Erythroblast (primary cell): ENCODE measurements at regions not wholly inside any gene's neighbourhood (a gene's known extent, or its start where the extent isn't known, plus 50 kb on each side); places are given as distances from the start of the nearest gene placed in this dataset.
A peak's percentile ranks its signal among the peaks of the same experiment; 100 is the strongest.

Experiments used
- DNase-seq, 2 experiments: peaks; one replicate each; lab custom pipeline; 2025; lab: John Stamatoyannopoulos, UW
- GATA1 ChIP-seq: IDR thresholded peaks from 2 replicates; pipeline ENCODE4 v1.6.1; 2011; ENCODE audit warnings: low read depth, mild to moderate bottlenecking, control low read depth, low read length, moderate library complexity
- POLR2A ChIP-seq: IDR thresholded peaks from 2 replicates; pipeline ENCODE4 v1.6.1; 2011; ENCODE audit warnings: mild to moderate bottlenecking, low read length

DNA sequence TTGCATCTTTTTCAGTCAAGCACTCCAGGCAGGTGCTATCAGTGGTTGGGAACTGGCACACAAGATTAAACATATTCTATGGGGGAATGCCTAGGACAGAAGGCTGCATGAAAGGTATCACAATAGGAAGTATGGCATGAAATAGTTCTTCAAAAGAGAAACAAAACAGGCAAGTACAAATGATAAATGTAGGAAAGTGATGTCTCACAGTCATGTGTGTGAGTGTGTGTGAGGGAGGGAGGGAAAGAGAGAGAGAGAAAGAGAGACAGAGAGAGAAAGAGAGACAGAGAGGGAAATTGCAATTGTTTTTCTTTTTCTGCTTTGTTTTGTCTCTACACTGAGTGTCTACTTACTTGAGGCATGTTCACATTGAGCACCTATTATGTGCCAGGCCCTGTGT, 456.3 kb downstream of the MIAT start:
- no peak for TF ChIP-seq GATA1
- no peak for TF ChIP-seq POLR2A
- DNase-seq, result no peak

DNA sequence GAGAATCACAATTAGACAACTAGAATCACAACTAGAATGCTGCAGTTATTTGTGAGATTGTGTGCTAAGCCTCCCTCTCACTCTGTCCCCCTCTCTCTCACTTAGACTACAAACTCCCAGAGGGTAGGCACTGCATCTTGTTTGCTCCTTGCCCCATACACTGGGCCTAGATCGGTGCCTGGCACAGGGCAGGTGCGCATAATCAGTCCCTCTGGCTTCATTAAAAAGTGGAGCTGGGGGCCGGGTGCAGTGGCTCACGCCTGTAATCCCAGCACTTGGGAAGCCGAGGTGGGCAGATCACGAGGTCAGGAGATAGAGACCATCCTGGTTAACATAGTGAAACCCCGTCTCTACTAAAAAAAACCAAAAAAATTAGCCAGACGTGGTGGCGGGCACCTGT, 456.8 kb downstream of the MIAT start:
- no peak for DNase-seq
- TF ChIP-seq GATA1 (no peak), POLR2A (no peak)

DNA sequence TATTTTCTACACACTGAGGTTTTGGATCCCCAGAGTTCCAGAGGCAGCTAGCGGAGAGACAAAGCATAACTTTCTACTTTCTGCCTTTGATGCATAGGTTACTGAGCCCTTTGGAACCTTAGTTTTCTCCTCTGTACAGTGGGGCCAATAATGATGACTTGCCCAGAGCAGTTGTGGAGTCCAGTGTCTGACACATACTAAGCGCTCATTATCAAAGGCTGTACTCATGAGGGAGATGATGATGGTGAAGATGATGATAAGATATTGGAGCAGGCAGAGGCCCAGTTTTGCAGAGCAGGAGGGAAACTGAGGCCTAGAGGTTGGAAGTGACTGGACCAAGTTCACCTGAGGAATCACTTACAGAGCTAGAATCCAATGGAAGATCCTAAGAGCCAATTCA, 458.0 kb downstream of the MIAT start:
- DNase-seq, result no peak
- no peak for TF ChIP-seq POLR2A
- no peak for TF ChIP-seq GATA1

DNA sequence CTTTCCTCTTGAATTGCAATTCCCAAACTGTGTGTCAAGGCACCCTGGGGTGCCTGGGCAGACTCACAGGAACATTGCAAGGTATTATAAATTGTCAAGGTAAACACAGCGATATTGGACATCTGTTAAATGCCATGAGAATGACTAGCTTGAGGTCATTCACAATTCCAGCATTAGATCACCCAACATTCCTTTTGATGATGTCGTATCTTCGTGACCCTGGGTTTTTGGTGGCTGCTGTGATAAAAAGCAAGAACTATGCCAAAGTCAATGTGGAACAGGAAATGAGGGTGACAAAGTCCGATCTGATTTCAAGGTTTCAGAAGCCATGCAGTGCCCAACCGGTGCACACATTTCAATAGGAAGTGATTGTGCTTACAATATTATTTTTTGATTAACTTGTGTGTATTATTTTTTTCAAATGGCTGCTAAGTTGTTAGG, 458.4 kb downstream of the MIAT start:
- no peak for TF ChIP-seq POLR2A
- TF ChIP-seq GATA1, result no peak
- no peak for DNase-seq

DNA sequence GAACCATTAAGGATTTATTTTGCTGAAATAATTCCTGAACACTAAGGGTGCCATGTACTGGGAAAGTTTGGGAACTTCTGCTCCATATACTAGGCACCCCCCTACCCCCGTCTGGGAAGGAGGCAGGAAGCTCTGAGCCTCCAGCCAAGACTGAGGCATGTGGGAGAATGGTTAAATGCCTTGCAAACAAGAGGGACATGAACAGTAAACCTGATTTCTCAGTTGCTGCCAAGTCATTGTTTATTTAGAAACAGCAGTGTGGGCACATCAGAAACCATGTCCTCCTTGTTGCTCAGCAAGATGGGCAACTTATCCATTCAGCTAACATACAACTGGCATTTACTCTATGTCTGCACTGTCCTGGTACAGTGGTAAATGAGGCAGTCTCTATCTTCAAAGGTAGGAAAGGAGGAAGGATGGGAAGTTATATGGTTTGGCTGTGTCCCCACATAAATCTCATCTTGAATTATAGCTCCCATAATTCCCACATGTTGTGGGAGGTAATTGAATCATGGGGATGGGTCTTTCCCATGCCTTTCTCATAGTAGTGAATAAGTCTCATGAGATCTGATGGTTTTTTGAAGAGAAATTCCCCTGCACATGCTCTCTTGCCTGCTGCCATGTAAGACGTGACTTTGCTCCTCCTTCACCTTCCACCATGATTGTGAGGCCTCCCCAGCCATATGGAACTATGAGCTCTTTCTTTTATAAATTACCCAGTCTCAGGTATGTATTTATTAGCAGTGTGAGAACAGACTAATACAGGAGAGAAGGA, 459.1 kb downstream of the MIAT start:
- DNase-seq, result no peak
- TF ChIP-seq POLR2A, result no peak
- TF ChIP-seq GATA1, result no peak

DNA sequence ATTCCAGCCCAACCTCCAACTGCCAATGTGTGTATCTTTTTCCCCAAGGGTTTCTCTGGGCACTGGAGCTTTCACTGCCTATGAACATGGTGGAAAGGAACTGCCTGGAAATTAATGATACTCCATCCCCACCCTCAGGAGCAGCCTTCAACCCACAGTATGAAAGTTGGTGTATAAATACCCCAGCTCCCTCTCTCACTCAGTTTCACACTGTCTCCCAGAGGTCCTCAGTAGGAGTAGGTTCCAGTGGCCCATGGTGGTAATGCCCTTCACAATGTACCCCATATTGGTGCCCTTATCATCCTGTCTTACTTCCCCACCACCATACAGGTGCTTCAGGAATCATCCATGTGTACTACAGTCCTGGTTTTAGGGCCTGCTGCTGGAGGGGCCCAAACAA, 462.6 kb downstream of the MIAT start:
- TF ChIP-seq POLR2A, result no peak
- TF ChIP-seq GATA1, result no peak
- no peak for DNase-seq

DNA sequence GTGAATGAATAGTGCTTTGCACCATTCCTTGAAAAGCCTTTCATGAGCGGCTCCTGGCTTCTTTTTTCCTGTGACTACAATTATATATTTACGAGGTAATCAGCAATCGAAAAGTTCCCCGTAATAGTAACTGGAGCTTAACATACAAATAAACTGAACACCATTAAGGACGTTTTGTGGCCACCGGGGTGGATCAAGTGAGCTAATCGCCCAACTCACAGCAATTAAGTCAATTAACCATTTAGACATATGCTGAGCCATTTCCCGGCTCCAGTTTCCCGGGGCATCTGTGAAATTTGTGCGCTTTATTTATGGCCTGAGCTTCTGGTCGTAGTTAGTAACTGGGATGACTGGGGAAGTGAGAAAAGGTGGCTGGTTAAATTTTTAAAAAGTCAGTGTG, 465.2 kb downstream of the MIAT start:
- TF ChIP-seq POLR2A, result no peak
- no peak for TF ChIP-seq GATA1
- no peak for DNase-seq

DNA sequence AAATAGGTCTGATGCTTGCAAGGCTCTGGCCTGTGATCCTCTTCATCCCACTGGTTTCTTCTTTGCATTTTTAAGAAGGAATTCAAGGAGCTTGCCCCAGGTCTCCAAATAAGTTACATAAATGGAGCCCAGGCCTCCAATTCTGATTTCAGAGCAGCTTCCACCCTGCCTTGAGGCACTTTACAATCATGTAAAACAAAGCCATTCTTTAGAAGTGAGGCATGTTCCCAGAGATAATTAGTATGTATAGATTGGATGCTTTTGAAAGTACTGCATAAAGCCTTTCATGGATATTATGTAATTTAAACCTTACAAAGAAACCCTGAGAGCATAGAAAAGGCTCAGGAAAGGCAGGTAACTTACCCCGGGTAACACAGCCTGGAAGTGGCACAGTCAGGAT, 466.5 kb downstream of the MIAT start:
- DNase-seq, result no peak
- TF ChIP-seq GATA1 (no peak), POLR2A (no peak)

DNA sequence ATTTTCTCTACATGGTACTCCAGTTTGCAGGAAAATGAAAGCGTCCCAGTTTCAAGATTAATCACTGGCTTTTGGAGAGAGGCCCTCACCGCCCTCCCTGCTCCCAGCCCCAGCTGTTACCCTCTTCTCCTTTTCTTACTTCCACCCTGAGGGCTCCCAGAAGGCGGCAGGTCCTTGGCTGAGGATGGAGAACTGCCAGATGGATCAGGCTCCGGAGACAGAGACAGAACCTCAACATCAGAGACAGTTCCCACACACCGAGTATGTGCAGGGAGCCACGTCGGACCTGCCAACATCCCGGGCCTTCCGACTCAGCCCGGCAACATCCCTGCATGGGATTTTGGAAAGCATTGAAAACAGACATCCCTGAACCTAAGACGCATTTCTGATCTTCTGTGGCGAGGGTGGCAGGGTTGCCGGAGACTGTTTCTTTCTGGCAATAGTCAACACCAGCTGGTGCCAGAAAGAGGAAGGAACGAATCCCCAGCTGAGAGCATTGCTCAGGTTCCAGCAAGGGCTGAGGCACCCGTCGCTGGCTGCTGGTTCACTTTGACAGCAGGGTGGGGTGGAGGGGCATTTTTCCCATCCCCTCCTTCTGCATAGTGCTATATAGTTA, 467.1 kb downstream of the MIAT start:
- DNase-seq, result no peak
- TF ChIP-seq GATA1, result no peak
- no peak for TF ChIP-seq POLR2A

DNA sequence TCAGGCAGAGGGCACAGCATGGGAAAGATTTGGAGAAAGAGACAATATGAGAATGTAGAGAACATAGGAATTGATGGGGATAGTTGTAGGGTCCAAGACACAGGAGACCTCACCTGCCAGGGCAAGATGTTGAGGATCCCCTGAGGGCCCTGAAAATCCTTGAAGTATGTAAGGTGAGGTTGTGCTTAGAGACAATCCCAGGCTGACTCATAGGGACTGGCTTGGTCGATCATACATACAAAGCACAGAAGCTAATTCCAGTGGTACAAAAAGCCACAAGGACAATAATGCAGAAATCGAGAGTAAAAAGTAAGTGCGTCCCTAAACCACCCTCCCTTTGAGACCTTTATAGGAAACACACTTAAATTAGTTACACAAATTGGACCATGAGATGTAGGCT, 468.2 kb downstream of the MIAT start:
- TF ChIP-seq POLR2A (no peak), GATA1 (no peak)
- no peak for DNase-seq

DNA sequence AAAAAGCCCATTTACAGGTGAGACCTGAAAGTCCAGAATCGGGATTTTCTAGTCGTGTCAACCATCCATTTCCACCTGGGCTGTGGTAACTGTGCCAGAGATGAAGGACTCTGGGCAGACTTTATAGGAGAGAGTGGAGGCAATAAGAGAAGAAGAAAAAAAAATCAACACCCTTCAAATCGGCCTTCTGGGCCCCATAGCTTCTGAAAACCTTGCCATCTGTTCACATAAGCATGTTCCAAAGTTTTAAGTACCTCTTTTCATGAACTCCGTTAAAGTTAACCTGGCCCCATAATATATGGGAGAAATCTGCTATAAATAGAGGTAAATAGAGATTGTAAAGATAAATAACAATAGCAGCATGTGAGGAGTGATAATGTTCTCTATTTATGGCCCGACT, 470.5 kb downstream of the MIAT start:
- DNase-seq, result no peak
- TF ChIP-seq GATA1 (no peak), POLR2A (no peak)

DNA sequence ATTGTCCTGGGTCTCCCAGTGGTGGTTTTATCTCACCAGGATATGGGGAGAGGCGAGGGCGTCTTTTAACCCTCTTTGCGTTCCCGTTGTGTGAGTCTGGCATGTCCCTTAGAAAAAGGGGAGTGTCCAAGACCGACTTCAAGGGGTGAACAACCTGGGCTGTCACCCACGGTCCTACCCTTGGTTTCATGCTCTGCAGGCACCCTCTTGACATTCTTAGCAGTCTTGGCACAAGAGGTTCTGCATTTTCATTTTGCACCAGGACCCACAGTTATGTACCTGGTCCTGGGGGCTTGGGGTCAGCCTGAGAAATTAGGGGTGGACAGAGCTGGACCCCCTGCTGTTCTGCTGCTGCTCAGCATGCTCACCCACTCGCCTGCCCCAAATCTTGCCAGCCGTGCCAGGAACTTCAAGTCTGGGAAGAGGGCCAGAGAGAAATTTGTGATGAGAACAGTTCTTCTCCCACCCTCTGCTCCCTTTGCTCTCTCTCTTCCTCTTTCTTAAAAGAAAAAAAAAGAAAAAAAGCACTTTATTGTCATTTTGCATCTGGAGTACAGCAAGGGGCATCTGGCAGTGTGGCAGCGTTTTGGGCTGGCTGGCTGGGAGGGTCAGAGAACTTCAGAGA, 471.2 kb downstream of the MIAT start:
- no peak for DNase-seq
- TF ChIP-seq GATA1 (no peak), POLR2A (no peak)

DNA sequence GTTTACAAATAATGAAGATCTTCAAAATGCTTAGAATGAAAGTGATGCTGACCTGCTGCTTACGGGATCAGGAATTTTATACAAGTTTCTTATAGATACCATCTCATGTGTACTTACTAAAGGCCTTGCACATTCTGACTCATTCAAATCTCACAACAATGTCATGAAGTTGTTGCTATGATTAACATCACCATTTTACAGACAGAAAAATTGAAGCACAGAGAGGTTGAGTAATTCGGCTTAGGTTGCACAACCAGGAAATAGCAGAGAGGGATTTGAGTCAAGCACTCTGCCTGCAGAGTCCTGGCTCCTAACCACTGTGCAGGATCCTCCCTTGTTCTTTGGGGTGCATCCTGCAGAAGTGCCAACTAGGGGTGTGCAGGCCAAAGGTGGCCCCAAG, 471.9 kb downstream of the MIAT start:
- TF ChIP-seq POLR2A, result no peak
- peak in 1 of 2 experiments; percentile 4 for DNase-seq

DNA sequence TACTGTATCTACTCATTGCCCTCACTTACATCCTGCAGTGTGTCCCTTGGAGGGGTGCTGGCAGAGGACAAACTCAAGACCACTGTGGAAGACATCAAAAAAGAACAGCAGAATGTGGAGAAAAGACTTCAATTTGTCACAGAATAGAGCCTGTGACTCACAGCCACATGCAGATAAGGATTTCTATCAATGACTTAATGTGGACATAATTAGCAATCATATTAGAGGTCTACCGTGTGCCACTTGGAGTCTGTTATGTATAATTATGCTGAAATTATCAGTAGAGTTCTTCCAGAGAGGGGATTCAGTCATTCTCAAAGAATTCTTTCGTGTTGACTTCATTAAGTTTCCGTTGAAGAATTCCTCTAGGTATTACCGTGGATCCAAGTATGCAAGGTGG, 473.5 kb downstream of the MIAT start:
- TF ChIP-seq POLR2A, result no peak
- no peak for TF ChIP-seq GATA1
- DNase-seq, result peak in 1 of 2 experiments; percentile 19

DNA sequence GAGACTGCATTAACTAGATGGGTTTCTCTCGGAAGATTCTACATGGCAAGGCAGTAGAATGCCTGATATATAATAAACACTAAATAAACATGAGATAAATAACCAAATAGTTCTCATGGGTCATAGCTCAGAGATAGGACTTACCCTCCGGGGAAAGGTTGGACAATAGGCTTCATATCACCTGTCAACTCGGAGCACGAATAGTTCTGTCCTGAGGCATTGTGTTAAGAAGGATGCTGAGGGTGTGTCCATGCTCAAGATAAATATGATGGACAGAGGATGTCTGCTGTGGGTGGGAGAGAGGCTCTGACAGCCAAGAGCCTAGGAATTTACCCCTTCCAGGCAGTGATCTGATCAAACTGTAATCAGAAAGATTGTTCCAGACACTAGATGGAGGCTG, 474.0 kb downstream of the MIAT start:
- no peak for TF ChIP-seq POLR2A
- no peak for TF ChIP-seq GATA1
- no peak for DNase-seq
